Tibial nerve (tissue), 4 donors: ENCODE measurements at regions not wholly inside any gene's neighbourhood (a gene's known extent, or its start where the extent isn't known, plus 50 kb on each side); places are given as distances from the start of the nearest gene placed in this dataset.
"Not testable (repeated sequence)": the region's sequence is repeated elsewhere in the genome, so short reads cannot be mapped to it uniquely, and the experiment has no call there.

Source experiments
- EP300 ChIP-seq, 2 donors: sonication (generic); formaldehyde crosslinking; IDR thresholded peaks; one replicate each; pipeline ENCODE4 v1.6.1; 2017; ENCODE audit warnings: antibody characterized with exemption in 2 of 2, mild to moderate bottlenecking in 1 of 2
- TF ChIP-seq, protein P1 (sequence below), 5 experiments: fragments of 200-600 bp in 3 of 5; fragments of 450-650 bp in 2 of 5; sonication (generic) in 3 of 5; IDR thresholded peaks; one replicate each; pipeline ENCODE4 v1.5.1; 2016 to 2019; ENCODE audit warnings: antibody characterized with exemption in 5 of 5, mild to moderate bottlenecking in 3 of 5, moderate library complexity in 2 of 5

GRCh38 chr19:28611227-28611914, 601.6 kb downstream of the UQCRFS1 start:
- TF ChIP-seq, protein P1, sequence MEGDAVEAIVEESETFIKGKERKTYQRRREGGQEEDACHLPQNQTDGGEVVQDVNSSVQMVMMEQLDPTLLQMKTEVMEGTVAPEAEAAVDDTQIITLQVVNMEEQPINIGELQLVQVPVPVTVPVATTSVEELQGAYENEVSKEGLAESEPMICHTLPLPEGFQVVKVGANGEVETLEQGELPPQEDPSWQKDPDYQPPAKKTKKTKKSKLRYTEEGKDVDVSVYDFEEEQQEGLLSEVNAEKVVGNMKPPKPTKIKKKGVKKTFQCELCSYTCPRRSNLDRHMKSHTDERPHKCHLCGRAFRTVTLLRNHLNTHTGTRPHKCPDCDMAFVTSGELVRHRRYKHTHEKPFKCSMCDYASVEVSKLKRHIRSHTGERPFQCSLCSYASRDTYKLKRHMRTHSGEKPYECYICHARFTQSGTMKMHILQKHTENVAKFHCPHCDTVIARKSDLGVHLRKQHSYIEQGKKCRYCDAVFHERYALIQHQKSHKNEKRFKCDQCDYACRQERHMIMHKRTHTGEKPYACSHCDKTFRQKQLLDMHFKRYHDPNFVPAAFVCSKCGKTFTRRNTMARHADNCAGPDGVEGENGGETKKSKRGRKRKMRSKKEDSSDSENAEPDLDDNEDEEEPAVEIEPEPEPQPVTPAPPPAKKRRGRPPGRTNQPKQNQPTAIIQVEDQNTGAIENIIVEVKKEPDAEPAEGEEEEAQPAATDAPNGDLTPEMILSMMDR (IDR thresholded peaks at IDR 0.05), result not testable (repeated sequence)
- not testable (repeated sequence) for TF ChIP-seq EP300 (IDR thresholded peaks at IDR 0.05)
